ENCODE measurements at regions not wholly inside any gene's neighbourhood (a gene's known extent, or its start where the extent isn't known, plus 50 kb on each side); places are given as distances from the start of the nearest gene placed in this dataset.
A peak's percentile ranks its signal among the peaks of the same experiment; 100 is the strongest.

DNA sequence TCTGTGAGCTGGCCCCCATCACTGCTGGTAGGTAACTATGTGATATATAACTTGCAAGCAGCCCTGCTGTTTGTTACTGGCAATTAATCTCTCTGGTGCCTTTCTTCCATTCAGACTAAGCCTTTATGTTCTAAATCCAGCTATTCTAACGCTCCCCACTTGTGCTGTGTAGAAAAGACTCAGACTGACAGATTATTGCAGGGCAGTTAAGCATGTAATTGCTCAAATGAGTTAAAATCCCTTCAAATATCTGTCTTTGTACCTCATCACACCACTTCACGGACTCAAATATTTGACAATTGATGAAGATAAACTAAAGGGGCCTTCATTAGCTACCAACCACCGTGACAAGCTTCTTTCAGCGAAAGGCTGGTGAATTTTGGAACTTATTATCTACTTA, 416.2 kb downstream of the NR2F2 start:
- DNase-seq: no peak

- no peak for DNase-seq
Observed at GRCh38 chr15:96747291-96747690, 416.8 kb downstream of the NR2F2 start.

DNA sequence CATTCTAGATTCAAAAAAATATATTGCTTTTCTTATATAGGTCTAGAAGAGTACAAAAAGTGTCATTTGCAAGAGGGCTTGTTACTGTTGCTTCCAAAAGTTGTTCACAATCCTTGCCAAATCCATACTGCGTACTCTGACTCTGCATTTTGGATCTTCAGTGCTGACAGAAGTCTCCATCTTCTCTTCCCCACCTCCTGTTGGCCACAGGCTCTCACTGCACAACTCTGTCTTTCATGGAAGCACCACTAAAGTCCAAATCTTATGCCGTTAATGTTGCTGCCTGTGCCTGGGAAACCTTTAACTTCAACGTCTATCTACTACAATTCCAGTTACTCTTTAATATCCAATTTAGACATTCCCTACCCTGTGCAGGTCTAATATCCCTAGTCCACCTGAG, 419.9 kb downstream of the NR2F2 start:
- DNase-seq: no peak

GRCh38 chr15:96756146-96756545, 425.6 kb downstream of the NR2F2 start:
- no peak for DNase-seq

DNA sequence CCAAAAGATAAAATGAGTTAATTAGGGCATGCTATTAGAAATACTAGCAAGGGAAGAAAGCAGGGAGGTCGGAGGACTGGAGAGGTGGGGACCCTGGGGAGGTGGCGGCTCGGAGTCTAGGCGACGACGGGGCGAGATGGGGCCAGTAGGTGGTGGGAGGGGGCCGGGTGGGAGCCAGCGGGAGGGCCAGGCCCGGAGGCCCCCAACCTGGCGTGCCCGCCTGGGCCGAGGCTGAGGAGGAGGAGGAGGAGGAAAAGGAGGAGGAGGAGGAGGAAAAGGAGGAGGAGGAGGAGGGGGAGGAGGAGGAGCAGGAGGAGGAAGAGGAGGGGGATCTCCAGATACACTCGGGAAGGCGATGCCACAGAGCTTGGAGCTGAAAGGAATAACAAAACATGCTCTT, 426.2 kb downstream of the NR2F2 start:
- DNase-seq: no peak

- DNase-seq: no peak
Observed at GRCh38 chr15:96762566-96762965, 432.1 kb downstream of the NR2F2 start.

GRCh38 chr15:96764501-96764900, 434.0 kb downstream of the NR2F2 start:
- no peak for DNase-seq

GRCh38 chr15:96764946-96765345, 434.4 kb downstream of the NR2F2 start:
- DNase-seq: no peak

- peak; percentile 41 to 61 for DNase-seq
Observed at GRCh38 chr15:96766366-96766765, 435.9 kb downstream of the NR2F2 start.

GRCh38 chr15:96767703-96768434, 437.4 kb downstream of the NR2F2 start:
- DNase-seq: no peak

DNA sequence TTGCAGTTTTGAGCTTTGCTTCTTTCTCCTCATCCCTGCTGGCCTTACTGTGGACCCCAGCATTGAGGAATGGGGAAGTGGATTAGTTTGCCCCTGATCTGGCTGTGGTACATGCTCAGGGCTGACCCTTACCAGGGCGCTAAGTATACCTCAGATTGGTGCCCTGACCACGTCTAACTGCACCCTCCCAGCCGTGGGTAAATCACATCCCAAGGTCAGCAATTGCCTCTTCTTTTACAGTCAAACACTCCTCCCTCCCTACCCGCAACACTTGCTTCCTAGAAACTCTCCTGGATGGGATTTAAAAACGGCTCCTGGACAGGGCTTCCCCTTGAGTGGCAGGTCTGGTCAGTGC, 437.9 kb downstream of the NR2F2 start:
- DNase-seq: no peak

DNA sequence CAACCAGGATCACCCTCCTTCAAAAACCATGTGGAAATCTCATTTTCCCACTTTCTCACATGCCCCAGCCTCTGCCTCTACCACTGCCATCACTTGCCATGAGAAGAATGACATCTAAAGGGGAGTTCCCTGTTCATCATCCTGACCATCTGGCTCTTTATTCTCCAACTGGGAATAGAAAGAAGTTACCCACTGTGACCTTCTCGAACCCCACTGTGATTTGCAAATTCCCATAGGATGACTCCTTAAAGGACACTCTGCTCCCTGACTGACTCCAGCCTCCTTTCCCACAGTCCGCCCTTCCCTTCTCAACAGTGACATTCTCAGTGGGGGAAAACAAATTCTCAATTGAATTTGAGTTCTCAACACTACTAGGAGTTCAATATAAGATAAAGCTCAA, 440.5 kb downstream of the NR2F2 start:
- no peak for DNase-seq

DNA sequence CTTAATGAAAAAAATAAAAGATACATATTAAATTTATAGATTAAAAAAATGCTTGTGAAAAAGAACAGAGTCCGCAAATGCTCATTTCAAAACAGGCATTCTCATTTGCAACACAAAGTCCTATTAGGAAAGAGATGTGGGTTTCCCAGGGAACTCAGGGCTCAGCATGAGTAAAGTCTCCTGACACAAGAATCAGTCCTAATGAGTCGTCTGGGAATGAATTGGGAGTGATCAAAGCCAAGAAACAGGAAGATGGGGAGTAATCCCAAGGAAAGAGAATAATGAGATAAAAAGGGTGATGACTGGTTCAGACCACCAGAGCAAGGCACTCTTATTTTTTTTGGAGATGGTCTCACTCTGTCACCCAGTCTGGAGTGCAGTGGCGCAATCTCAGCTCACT, 443.7 kb downstream of the NR2F2 start:
- no peak for DNase-seq

DNA sequence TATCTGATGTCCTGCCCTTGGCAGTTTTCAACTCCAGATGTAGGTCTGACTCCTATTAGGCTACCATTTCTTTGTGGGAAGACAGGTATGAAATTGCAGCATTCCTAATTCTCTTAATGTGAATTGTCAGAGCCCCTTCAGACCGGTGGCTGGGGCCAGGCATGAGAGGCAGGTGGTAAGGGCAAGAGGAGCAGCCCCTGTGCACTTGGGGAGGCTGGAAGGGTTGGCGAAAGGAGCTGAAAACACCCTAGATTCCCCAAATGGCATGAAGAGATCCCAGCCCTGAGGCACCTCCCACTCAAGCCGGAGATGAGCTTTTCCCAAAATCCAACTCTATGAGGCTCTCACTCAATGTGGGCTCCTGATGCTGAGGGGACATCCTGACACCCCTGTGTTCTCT, 453.2 kb downstream of the NR2F2 start:
- no peak for DNase-seq

DNA sequence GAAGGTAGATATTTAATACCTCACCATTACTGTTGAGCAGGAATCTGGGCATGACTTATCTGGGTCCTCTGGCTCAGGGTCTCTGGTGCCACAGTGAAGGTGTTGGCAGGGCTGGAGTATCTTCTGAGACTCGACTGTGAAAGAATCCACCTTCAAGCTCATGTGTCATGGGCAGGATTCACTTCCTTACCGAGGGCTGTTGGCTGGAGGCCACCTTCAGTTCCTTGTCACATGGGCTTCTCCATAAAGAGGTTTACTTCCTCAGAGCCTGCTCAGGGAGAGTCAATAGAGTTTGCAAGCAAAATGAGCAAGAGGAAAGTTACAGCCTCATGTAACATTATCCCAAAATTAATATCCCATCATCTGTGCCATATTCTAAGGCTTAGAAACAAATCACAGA, 459.5 kb downstream of the NR2F2 start:
- peak; percentile 31 to 44 for DNase-seq

DNA sequence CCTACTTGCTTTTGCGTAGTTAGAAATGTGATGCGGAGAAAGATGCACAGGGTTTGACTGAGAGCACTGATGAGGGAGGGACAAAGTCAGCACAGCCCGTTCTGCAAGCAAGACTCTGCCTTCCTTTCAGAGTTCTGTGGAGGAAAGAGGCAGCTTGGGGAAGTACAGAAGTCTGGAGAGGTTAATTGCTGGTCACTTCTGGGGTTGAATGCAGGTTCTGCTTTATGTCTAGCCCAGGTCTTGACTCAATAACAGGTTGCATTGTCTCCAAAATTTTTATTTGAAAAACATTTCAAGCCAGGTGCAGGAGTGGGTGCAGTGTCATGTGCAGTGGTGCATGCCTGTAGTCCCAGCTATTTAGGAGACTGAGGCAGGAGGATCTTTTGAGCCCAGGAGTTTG, 461.7 kb downstream of the NR2F2 start:
- DNase-seq: no peak

GRCh38 chr15:96796841-96797240, 466.3 kb downstream of the NR2F2 start:
- DNase-seq: no peak

GRCh38 chr15:96801576-96802150, 471.2 kb downstream of the NR2F2 start:
- no peak for DNase-seq

DNA sequence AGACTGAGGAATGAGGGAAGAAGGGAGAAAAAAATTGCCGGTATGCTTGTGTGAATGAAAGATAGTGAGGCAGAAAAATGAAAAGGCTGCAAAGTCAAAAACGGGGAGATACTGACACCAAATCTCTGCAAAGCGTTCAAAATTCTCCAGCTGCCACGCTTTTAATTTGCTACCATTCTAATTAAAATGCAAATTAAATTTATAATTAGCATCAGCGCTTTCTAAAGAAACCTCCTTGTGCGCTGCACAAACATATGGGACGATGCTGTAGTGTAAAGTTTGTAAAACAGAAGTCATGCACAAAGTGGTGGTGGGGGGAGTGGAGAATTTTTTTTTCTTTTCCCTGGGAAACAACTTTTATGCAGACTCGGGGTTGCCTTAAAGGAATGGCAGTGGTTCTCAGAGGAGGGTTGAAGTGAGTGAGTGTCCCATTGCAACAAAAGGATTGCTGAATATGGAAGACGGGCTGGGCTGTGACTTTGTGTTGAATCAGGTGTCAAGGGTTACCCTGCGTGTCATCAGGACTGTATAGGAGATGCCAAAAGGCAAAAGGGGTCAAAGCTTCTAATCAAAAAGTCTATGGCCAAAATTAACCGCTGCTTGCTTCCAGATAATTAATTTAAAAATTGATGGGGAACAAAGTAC, 472.2 kb downstream of the NR2F2 start:
- DNase-seq: no peak

DNA sequence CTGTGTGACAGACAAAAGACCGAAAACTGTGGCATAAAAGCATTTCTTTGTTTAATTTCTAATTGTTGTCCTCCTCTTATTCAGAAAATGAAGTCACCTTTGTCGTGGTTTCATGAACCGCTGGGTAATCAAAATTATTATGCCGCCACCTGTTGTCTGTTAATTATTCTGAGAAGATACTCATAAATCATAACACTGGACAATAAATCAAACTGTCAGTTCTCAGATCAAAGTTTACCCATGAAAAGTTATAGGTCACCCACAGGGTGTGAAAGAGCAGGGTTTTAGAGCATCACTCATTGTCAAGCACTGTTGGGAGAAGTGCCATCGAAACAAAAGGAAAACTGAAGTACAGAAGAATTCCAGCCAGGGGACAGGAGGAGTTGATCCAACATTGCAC, 474.3 kb downstream of the NR2F2 start:
- no peak for DNase-seq

DNA sequence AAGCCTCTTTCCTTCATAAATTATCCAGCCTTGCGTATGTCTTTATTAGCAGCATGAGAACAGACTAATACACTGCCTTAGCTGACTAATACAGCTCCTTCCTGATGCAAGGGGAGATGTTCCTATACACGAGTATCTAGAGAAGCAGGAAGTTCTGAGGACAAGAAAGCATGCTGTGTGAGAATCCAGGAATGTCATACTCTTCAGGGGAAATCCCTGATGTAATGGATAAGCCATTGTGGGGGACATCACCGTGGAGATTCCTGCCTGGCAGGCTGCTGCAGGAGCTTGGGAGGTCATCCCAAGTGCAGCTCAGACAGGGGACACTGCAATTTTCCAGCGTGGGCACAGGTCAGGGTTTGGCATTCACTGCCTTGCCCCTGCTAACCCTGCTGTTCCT, 476.9 kb downstream of the NR2F2 start:
- no peak for DNase-seq

GRCh38 chr15:96817900-96818299, 487.4 kb downstream of the NR2F2 start:
- no peak for DNase-seq

- no peak for DNase-seq
Observed at GRCh38 chr15:96818861-96819260, 488.4 kb downstream of the NR2F2 start.

DNA sequence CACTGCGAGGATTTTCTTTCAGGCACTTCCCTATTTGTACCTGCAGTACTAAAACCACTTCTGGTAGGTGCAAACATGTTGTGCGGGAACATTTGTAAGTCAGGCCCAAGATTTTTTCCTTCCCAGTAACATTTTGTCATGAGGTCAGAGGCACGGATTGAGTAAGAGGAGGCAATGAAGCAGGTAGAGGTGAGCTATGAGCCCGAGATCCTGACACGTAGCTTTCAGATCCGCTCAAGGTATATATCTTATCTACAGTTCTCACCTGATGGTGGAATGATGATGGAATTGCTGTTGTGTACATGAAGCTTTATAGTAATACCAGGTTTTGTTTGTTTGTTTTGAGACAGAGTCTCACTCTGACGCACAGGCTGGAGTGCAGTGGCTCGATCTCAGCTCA, 497.5 kb downstream of the NR2F2 start:
- DNase-seq: no peak

All from inflammatory macrophage (primary cell).